C4-2B (cell line): ENCODE measurements at regions not wholly inside any gene's neighbourhood (a gene's known extent, or its start where the extent isn't known, plus 50 kb on each side); places are given as distances from the start of the nearest gene placed in this dataset.

ENCODE experiments used
- CTCF ChIP-seq: fragments of 450-650 bp; conservative IDR thresholded peaks from 2 replicates; pipeline ENCODE4 v1.5.1; 2017; ENCODE audit warnings: mild to moderate bottlenecking
- ZFX ChIP-seq: fragments of 450-650 bp; IDR thresholded peaks from 2 replicates; pipeline ENCODE4 v1.6.1; 2017

GRCh38 chr17:64765191-64765889, 103.2 kb upstream of the SMURF2 start:
- TF ChIP-seq CTCF (no peak), ZFX (no peak)
